NT2/D1 (cell line): ENCODE measurements at regions not wholly inside any gene's neighbourhood (a gene's known extent, or its start where the extent isn't known, plus 50 kb on each side); places are given as distances from the start of the nearest gene placed in this dataset.

Source experiments
- DNase-seq: peaks from one replicate; pipeline ENCODE4 v3.0.0-alpha.2; 2011; ENCODE audit warnings: low read depth, low spot score
- H3K27me3 ChIP-seq: 2 replicates; pipeline ENCODE4 v1.6.0; 2011; ENCODE audit warnings: mild to moderate bottlenecking; ENCODE audit not compliant: insufficient read length, insufficient read depth
- H3K36me3 ChIP-seq: 2 replicates; pipeline ENCODE4 v1.6.1; 2011; ENCODE audit warnings: mild to moderate bottlenecking, low read length, mixed read lengths; ENCODE audit not compliant: insufficient read depth, insufficient read length
- H3K4me1 ChIP-seq: 2 replicates; pipeline ENCODE4 v1.5.1; 2011; ENCODE audit not compliant: insufficient read depth, insufficient read length
- H3K4me3 ChIP-seq: 2 replicates; pipeline ENCODE4 v1.5.1; 2011; ENCODE audit warnings: low read depth; ENCODE audit not compliant: insufficient read length
- H3K9ac ChIP-seq: 2 replicates; pipeline ENCODE4 v1.6.0; 2011; ENCODE audit warnings: low read depth; ENCODE audit not compliant: insufficient read length
- H3K9me3 ChIP-seq: 2 replicates; pipeline ENCODE4 v1.5.1; 2011; ENCODE audit warnings: mild to moderate bottlenecking, low read length; ENCODE audit not compliant: insufficient read depth
- SUZ12 ChIP-seq: IDR thresholded peaks from 2 replicates; pipeline ENCODE4 v1.6.1; 2011; ENCODE audit not compliant: insufficient read length, insufficient read depth; ENCODE audit errors: extremely low read depth
- YY1 ChIP-seq: IDR thresholded peaks from 2 replicates; pipeline ENCODE4 v1.6.1; 2011; ENCODE audit not compliant: insufficient read length, insufficient read depth
- ZNF274 ChIP-seq: IDR thresholded peaks from 2 replicates; pipeline ENCODE4 v1.6.1; 2011; ENCODE audit warnings: mild to moderate bottlenecking, low read depth, low read length

- Histone ChIP-seq H3K9me3 (no peaks in the 10 kb centered on the region), H3K4me1 (no peaks in the 10 kb centered on the region), H3K9ac (no peak overlapping the region), H3K36me3 (no peaks in the 10 kb centered on the region), H3K27me3 (no peaks in the 10 kb centered on the region), H3K4me3 (no peak overlapping the region)
- TF ChIP-seq ZNF274 (no peak), SUZ12 (no peak), YY1 (no peak)
- no peak for DNase-seq
Measured at GRCh38 chrX:1778817-1779216, 164.0 kb downstream of the ASMT start.

- H3K4me1 ChIP-seq, result no peaks in the 10 kb centered on the region
- H3K27me3 ChIP-seq, result no peaks in the 10 kb centered on the region
- no peaks in the 10 kb centered on the region for H3K36me3 ChIP-seq
- H3K9me3 ChIP-seq, result peaks cover 2% of the 10 kb centered on the region
- TF ChIP-seq YY1, result no peak
- no peak for TF ChIP-seq SUZ12
- no peak for TF ChIP-seq ZNF274
- H3K9ac ChIP-seq, result no peak overlapping the region
- no peak for DNase-seq
- H3K4me3 ChIP-seq, result no peak overlapping the region
Measured at GRCh38 chrX:1779626-1780025, 164.8 kb downstream of the ASMT start.

- no peak for DNase-seq
Measured at GRCh38 chrX:1781766-1782165, 166.9 kb downstream of the ASMT start.

GRCh38 chrX:1784773-1785172 is 169.9 kb downstream of the ASMT start:
- no peak overlapping the region for H3K4me3 ChIP-seq
- H3K36me3 ChIP-seq, result no peaks in the 10 kb centered on the region
- H3K27me3 ChIP-seq, result no peaks in the 10 kb centered on the region
- H3K9ac ChIP-seq, result no peak overlapping the region
- DNase-seq, result no peak
- no peak for TF ChIP-seq ZNF274
- no peak for TF ChIP-seq YY1
- TF ChIP-seq SUZ12, result no peak
- H3K9me3 ChIP-seq, result peaks cover 17% of the 10 kb centered on the region
- no peaks in the 10 kb centered on the region for H3K4me1 ChIP-seq

More at GRCh38 chrX:1781766-1782165, 166.9 kb downstream of the ASMT start:
- Histone ChIP-seq H3K9me3 (peaks cover 17% of the 10 kb centered on the region), H3K4me3 (no peak overlapping the region), H3K9ac (no peak overlapping the region), H3K27me3 (no peaks in the 10 kb centered on the region), H3K36me3 (no peaks in the 10 kb centered on the region), H3K4me1 (no peaks in the 10 kb centered on the region)
- TF ChIP-seq ZNF274, result no peak
- TF ChIP-seq SUZ12, result no peak
- no peak for TF ChIP-seq YY1

GRCh38 chrX:1788300-1788911 is 173.5 kb downstream of the ASMT start:
- Histone ChIP-seq H3K9ac (no peak overlapping the region), H3K4me3 (no peak overlapping the region), H3K9me3 (peaks cover 17% of the 10 kb centered on the region), H3K27me3 (no peaks in the 10 kb centered on the region), H3K36me3 (no peaks in the 10 kb centered on the region), H3K4me1 (no peaks in the 10 kb centered on the region)
- no peak for TF ChIP-seq YY1
- TF ChIP-seq SUZ12, result no peak
- TF ChIP-seq ZNF274, result no peak
- no peak for DNase-seq

- TF ChIP-seq ZNF274, result no peak
- TF ChIP-seq SUZ12, result no peak
- no peak for TF ChIP-seq YY1
- no peak overlapping the region for H3K4me3 ChIP-seq
- no peaks in the 10 kb centered on the region for H3K27me3 ChIP-seq
- no peak for DNase-seq
- no peaks in the 10 kb centered on the region for H3K4me1 ChIP-seq
- H3K9ac ChIP-seq, result no peak overlapping the region
- H3K36me3 ChIP-seq, result no peaks in the 10 kb centered on the region
- H3K9me3 ChIP-seq, result peaks cover 9% of the 10 kb centered on the region
Measured at GRCh38 chrX:1792636-1793035, 177.8 kb downstream of the ASMT start.

- Histone ChIP-seq H3K36me3 (no peaks in the 10 kb centered on the region), H3K4me3 (no peak overlapping the region), H3K27me3 (no peaks in the 10 kb centered on the region), H3K4me1 (no peaks in the 10 kb centered on the region), H3K9ac (no peak overlapping the region), H3K9me3 (peaks cover 9% of the 10 kb centered on the region)
- no peak for DNase-seq
- TF ChIP-seq YY1 (no peak), SUZ12 (no peak), ZNF274 (no peak)
Measured at GRCh38 chrX:1794586-1794985, 179.7 kb downstream of the ASMT start.

GRCh38 chrX:1802912-1803311 is 188.1 kb downstream of the ASMT start:
- Histone ChIP-seq H3K9me3 (no peaks in the 10 kb centered on the region), H3K4me1 (peaks cover 2% of the 10 kb centered on the region), H3K9ac (no peak overlapping the region), H3K36me3 (no peaks in the 10 kb centered on the region), H3K27me3 (no peaks in the 10 kb centered on the region), H3K4me3 (no peak overlapping the region)
- TF ChIP-seq ZNF274 (no peak), SUZ12 (no peak), YY1 (no peak)
- no peak for DNase-seq
